Trophoblast cell (in vitro differentiated cells and primary cell): ENCODE measurements at regions not wholly inside any gene's neighbourhood (a gene's known extent, or its start where the extent isn't known, plus 50 kb on each side); places are given as distances from the start of the nearest gene placed in this dataset.

ENCODE experiments used
- DNase-seq, 2 donors: peaks; one replicate each; pipeline ENCODE4 v3.0.0-alpha.2; 2016
- H2AFZ ChIP-seq: 2 replicates; pipeline ENCODE4 v1.6.1; 2013; ENCODE audit warnings: low read length, moderate library complexity, mild to moderate bottlenecking; ENCODE audit not compliant: insufficient read depth, poor library complexity
- H2AK5ac ChIP-seq: 2 replicates; pipeline ENCODE4 v1.6.1; 2013; ENCODE audit warnings: mild to moderate bottlenecking, low read length
- H2BK120ac ChIP-seq: 2 replicates; pipeline ENCODE4 v1.6.1; 2013; ENCODE audit warnings: low read length, mild to moderate bottlenecking, moderate library complexity; ENCODE audit not compliant: insufficient read depth, poor library complexity
- H2BK12ac ChIP-seq: 2 replicates; pipeline ENCODE4 v1.6.1; 2013; ENCODE audit warnings: mild to moderate bottlenecking, low read length, moderate library complexity
- H2BK5ac ChIP-seq: 2 replicates; pipeline ENCODE4 v1.6.1; 2013; ENCODE audit warnings: low read length, low read depth, moderate library complexity, mild to moderate bottlenecking; ENCODE audit not compliant: poor library complexity
- H3K14ac ChIP-seq: 2 replicates; pipeline ENCODE4 v1.6.1; 2013; ENCODE audit warnings: mild to moderate bottlenecking, low read length
- H3K18ac ChIP-seq: 2 replicates; pipeline ENCODE4 v1.6.1; 2013; ENCODE audit warnings: mild to moderate bottlenecking, low read length
- H3K23ac ChIP-seq: 2 replicates; pipeline ENCODE4 v1.6.1; 2013; ENCODE audit warnings: low read length
- H3K27ac ChIP-seq: 2 replicates; pipeline ENCODE4 v1.5.1; 2013; ENCODE audit warnings: low read depth, mild to moderate bottlenecking, inconsistent platforms, low read length, moderate library complexity
- H3K27me3 ChIP-seq: 2 replicates; pipeline ENCODE4 v1.6.1; 2013; ENCODE audit warnings: inconsistent platforms, mild to moderate bottlenecking, low read length, moderate library complexity; ENCODE audit not compliant: insufficient read depth
- H3K36me3 ChIP-seq, 2 experiments: 1 replicate in 1 of 2; 2 replicates in 1 of 2; pipeline ENCODE4 v1.6.1; 2013; ENCODE audit warnings: low read length in 2 of 2, mild to moderate bottlenecking in 2 of 2, moderate library complexity in 1 of 2; ENCODE audit not compliant: insufficient read depth in 2 of 2, control insufficient read depth in 1 of 2
- H3K4ac ChIP-seq: 2 replicates; pipeline ENCODE4 v1.6.1; 2013; ENCODE audit warnings: low read depth, mild to moderate bottlenecking, low read length, moderate library complexity
- H3K4me1 ChIP-seq, 2 experiments: 1 replicate in 1 of 2; 2 replicates in 1 of 2; pipeline ENCODE4 v1.6.1; 2013; ENCODE audit warnings: low read length in 2 of 2, mild to moderate bottlenecking in 2 of 2, moderate library complexity in 1 of 2; ENCODE audit not compliant: insufficient read depth in 2 of 2, control insufficient read depth in 1 of 2
- H3K4me2 ChIP-seq: 2 replicates; pipeline ENCODE4 v1.6.1; 2013; ENCODE audit warnings: inconsistent platforms, mild to moderate bottlenecking, low read length, moderate library complexity
- H3K4me3 ChIP-seq: 2 replicates; pipeline ENCODE4 v1.5.1; 2013; ENCODE audit warnings: mild to moderate bottlenecking, low read depth, low read length, inconsistent platforms
- H3K79me1 ChIP-seq: one replicate; pipeline ENCODE4 v1.6.1; 2013; ENCODE audit warnings: low read length
- H3K79me2 ChIP-seq: 2 replicates; pipeline ENCODE4 v1.6.1; 2013; ENCODE audit warnings: low read length, mild to moderate bottlenecking; ENCODE audit not compliant: control insufficient read depth, insufficient read depth, poor library complexity
- H3K9ac ChIP-seq: 2 replicates; pipeline ENCODE4 v1.6.1; 2013; ENCODE audit warnings: mild to moderate bottlenecking, low read length
- H3K9me3 ChIP-seq: 2 replicates; pipeline ENCODE4 v1.6.1; 2013; ENCODE audit warnings: low read depth, mild to moderate bottlenecking, control low read depth, inconsistent platforms, low read length; ENCODE audit not compliant: insufficient read depth
- H4K12ac ChIP-seq: 2 replicates; pipeline ENCODE4 v1.6.1; 2013; ENCODE audit warnings: low read depth, mild to moderate bottlenecking, low read length, moderate library complexity
- H4K8ac ChIP-seq: 2 replicates; pipeline ENCODE4 v1.6.1; 2013; ENCODE audit warnings: low read depth, mild to moderate bottlenecking, low read length, moderate library complexity
- H4K91ac ChIP-seq: one replicate; pipeline ENCODE4 v1.6.1; 2013; ENCODE audit warnings: low read depth, mild to moderate bottlenecking, low read length, moderate library complexity
- WGBS: extraction: QIAGEN DNeasy Blood & Tissue Kit; methylation state at CpG from one replicate; pipeline ENCODE4 v1.1.7; 2013; ENCODE audit warnings: missing lambda C conversion rate; ENCODE audit not compliant: insufficient read length, insufficient coverage; ENCODE audit errors: extremely low coverage; 5-methylcytosine and 5-hydroxymethylcytosine counted together

GRCh38 chr2:147663153-147663961 lies 181.5 kb upstream of the ACVR2A start:
- no peak overlapping the region for H2AFZ ChIP-seq
- no peak overlapping the region for H2BK5ac ChIP-seq
- H3K4me2 ChIP-seq = no peak overlapping the region
- H2BK12ac ChIP-seq = no peak overlapping the region
- no peaks in the 10 kb centered on the region for H3K79me2 ChIP-seq
- H4K12ac ChIP-seq = no peak overlapping the region
- no CpG with 5 or more reads among the region's 5 CpGs for WGBS
- H2AK5ac ChIP-seq = no peak overlapping the region
- H3K27ac ChIP-seq = no peak overlapping the region
- H3K18ac ChIP-seq = no peak overlapping the region
- no peak overlapping the region for H3K4me3 ChIP-seq
- H3K4me1 ChIP-seq = no peaks in the 10 kb centered on the region
- no peak overlapping the region for H4K8ac ChIP-seq
- H3K9me3 ChIP-seq = no peaks in the 10 kb centered on the region
- H3K14ac ChIP-seq = no peak overlapping the region
- no peaks in the 10 kb centered on the region for H3K27me3 ChIP-seq
- H3K4ac ChIP-seq = no peak overlapping the region
- no peak overlapping the region for H2BK120ac ChIP-seq
- H3K36me3 ChIP-seq = no peaks in the 10 kb centered on the region
- H4K91ac ChIP-seq = no peak overlapping the region
- H3K79me1 ChIP-seq = no peaks in the 10 kb centered on the region
- H3K9ac ChIP-seq = no peak overlapping the region
- DNase-seq = peak in 1 of 2 donors; percentile 8
- H3K23ac ChIP-seq = no peak overlapping the region

DNA sequence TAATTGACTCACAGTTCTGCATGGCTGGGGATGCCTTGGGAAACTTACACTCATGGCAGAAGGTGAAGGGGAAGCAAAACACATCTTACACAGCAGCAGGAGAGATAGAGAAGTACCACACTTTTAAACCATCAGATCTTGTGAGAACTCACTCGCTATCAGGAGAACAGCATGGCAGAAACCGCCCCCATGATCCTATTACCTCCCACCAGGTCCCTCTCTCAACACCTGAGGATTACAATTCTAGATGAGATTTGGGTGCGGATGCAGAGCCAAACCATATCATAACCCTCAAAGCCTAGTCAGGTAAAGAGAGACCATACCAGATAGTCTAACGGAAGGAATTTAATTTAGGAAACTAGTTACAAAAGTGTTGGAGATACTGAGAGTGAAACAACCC lies 182.6 kb upstream of the ACVR2A start:
- H3K79me2 ChIP-seq = no peaks in the 10 kb centered on the region
- WGBS = no CpG with 5 or more reads among the region's 4 CpGs

GRCh38 chr2:147660680-147661079 lies 184.1 kb upstream of the ACVR2A start:
- H2BK120ac ChIP-seq = no peak overlapping the region
- H3K79me2 ChIP-seq = no peaks in the 10 kb centered on the region
- H3K4me1 ChIP-seq = no peaks in the 10 kb centered on the region
- H3K9me3 ChIP-seq = no peaks in the 10 kb centered on the region
- H3K18ac ChIP-seq = no peak overlapping the region
- no peak overlapping the region for H2BK5ac ChIP-seq
- H3K4me2 ChIP-seq = no peak overlapping the region
- H3K23ac ChIP-seq = no peak overlapping the region
- WGBS = no CpG with 5 or more reads among the region's 2 CpGs
- no peak overlapping the region for H2BK12ac ChIP-seq
- H4K12ac ChIP-seq = no peak overlapping the region
- H2AFZ ChIP-seq = no peak overlapping the region
- no peak overlapping the region for H3K4ac ChIP-seq
- no peak overlapping the region for H4K8ac ChIP-seq
- H2AK5ac ChIP-seq = no peak overlapping the region
- H3K79me1 ChIP-seq = no peaks in the 10 kb centered on the region
- no peak overlapping the region for H4K91ac ChIP-seq
- H3K14ac ChIP-seq = no peak overlapping the region
- H3K27me3 ChIP-seq = no peaks in the 10 kb centered on the region
- no peak overlapping the region for H3K4me3 ChIP-seq
- H3K36me3 ChIP-seq = no peaks in the 10 kb centered on the region
- DNase-seq = no peak
- H3K9ac ChIP-seq = no peak overlapping the region
- no peak overlapping the region for H3K27ac ChIP-seq

More for the DNA sequence above, 182.6 kb upstream of the ACVR2A start:
- H2AK5ac ChIP-seq = no peak overlapping the region
- H3K27me3 ChIP-seq = no peaks in the 10 kb centered on the region
- H3K9me3 ChIP-seq = no peaks in the 10 kb centered on the region
- H3K4me2 ChIP-seq = no peak overlapping the region
- no peaks in the 10 kb centered on the region for H3K36me3 ChIP-seq
- H3K27ac ChIP-seq = no peak overlapping the region
- H3K18ac ChIP-seq = no peak overlapping the region
- no peak overlapping the region for H3K23ac ChIP-seq
- H3K4ac ChIP-seq = no peak overlapping the region
- H3K14ac ChIP-seq = no peak overlapping the region
- H3K4me3 ChIP-seq = no peak overlapping the region
- H4K12ac ChIP-seq = no peak overlapping the region
- H3K4me1 ChIP-seq = no peaks in the 10 kb centered on the region
- H2BK120ac ChIP-seq = no peak overlapping the region
- H2BK5ac ChIP-seq = no peak overlapping the region
- no peak overlapping the region for H3K9ac ChIP-seq
- no peak overlapping the region for H2AFZ ChIP-seq
- no peak overlapping the region for H4K8ac ChIP-seq
- no peak for DNase-seq
- no peaks in the 10 kb centered on the region for H3K79me1 ChIP-seq
- no peak overlapping the region for H4K91ac ChIP-seq
- no peak overlapping the region for H2BK12ac ChIP-seq

GRCh38 chr2:147659051-147659450 lies 185.8 kb upstream of the ACVR2A start:
- WGBS = no CpG with 5 or more reads among the region's 1 CpG

More at GRCh38 chr2:147659051-147659450, 185.8 kb upstream of the ACVR2A start:
- Histone ChIP-seq H4K8ac (no peak overlapping the region), H3K9me3 (no peaks in the 10 kb centered on the region), H2BK12ac (no peak overlapping the region), H3K27ac (no peak overlapping the region), H3K4me3 (no peak overlapping the region), H3K23ac (no peak overlapping the region), H4K91ac (no peak overlapping the region), H3K36me3 (no peaks in the 10 kb centered on the region), H2AK5ac (no peak overlapping the region), H2AFZ (no peak overlapping the region), H3K79me2 (no peaks in the 10 kb centered on the region), H3K27me3 (no peaks in the 10 kb centered on the region), H3K18ac (no peak overlapping the region), H3K9ac (no peak overlapping the region), H3K79me1 (no peaks in the 10 kb centered on the region), H3K14ac (no peak overlapping the region), H3K4me1 (no peaks in the 10 kb centered on the region), H3K4me2 (no peak overlapping the region), H3K4ac (no peak overlapping the region), H2BK5ac (no peak overlapping the region), H4K12ac (no peak overlapping the region), H2BK120ac (no peak overlapping the region)
- no peak for DNase-seq
